LNCaP clone FGC (cell line): ENCODE measurements at regions not wholly inside any gene's neighbourhood (a gene's known extent, or its start where the extent isn't known, plus 50 kb on each side); places are given as distances from the start of the nearest gene placed in this dataset.
A peak's percentile ranks its signal among the peaks of the same experiment; 100 is the strongest.

Source experiments
- DNase-seq: peaks from one replicate; pipeline ENCODE4 v3.0.0-alpha.2; 2011; ENCODE audit warnings: low read depth
- H3K4me3 ChIP-seq: 2 replicates; pipeline ENCODE4 v1.5.1; 2011; ENCODE audit warnings: mild to moderate bottlenecking, low read depth, low read length, control low read depth
- CTCF ChIP-seq: IDR thresholded peaks from 2 replicates; pipeline ENCODE4 v1.5.1; 2012; ENCODE audit warnings: mild to moderate bottlenecking; ENCODE audit not compliant: control insufficient read depth, insufficient read depth; ENCODE audit errors: extremely low read depth

- no peak for TF ChIP-seq CTCF
- DNase-seq: peak; percentile 21
- H3K4me3 ChIP-seq: no peak overlapping the region
Measured at GRCh38 chr1:58932859-58933598, 149.2 kb upstream of the JUN start.

- no peak overlapping the region for H3K4me3 ChIP-seq
- 0 out of 2 replicates have a peak, but pooled peaks have one; percentile 8 for TF ChIP-seq CTCF
- no peak for DNase-seq
Measured at GRCh38 chr1:58933599-58933926, 149.7 kb upstream of the JUN start.

- TF ChIP-seq CTCF: no peak
Measured at GRCh38 chr1:58934706-58935105, 150.9 kb upstream of the JUN start.

GRCh38 chr1:58936973-58937372, 153.1 kb upstream of the JUN start:
- no peak for TF ChIP-seq CTCF
- no peak for DNase-seq
- H3K4me3 ChIP-seq: no peak overlapping the region

More at GRCh38 chr1:58934706-58935105, 150.9 kb upstream of the JUN start:
- no peak for DNase-seq
- H3K4me3 ChIP-seq: no peak overlapping the region

- DNase-seq: no peak
- no peak overlapping the region for H3K4me3 ChIP-seq
- TF ChIP-seq CTCF: no peak
Measured at GRCh38 chr1:58939146-58939545, 155.3 kb upstream of the JUN start.

- DNase-seq: no peak
- no peak overlapping the region for H3K4me3 ChIP-seq
- no peak for TF ChIP-seq CTCF
Measured at GRCh38 chr1:58939666-58940370, 156.0 kb upstream of the JUN start.
